CD14-positive monocyte (primary cell): ENCODE measurements at regions not wholly inside any gene's neighbourhood (a gene's known extent, or its start where the extent isn't known, plus 50 kb on each side); places are given as distances from the start of the nearest gene placed in this dataset.

Experiments
- DNase-seq, 3 donors: peaks; one replicate each; pipeline ENCODE4 v3.0.0-alpha.2; 2011 to 2022
- H2AFZ ChIP-seq: 2 replicates; pipeline ENCODE4 v1.6.0; 2012; ENCODE audit warnings: mild to moderate bottlenecking, low read depth, low read length, inconsistent platforms; ENCODE audit not compliant: insufficient read depth, poor library complexity, severe bottlenecking
- H3K27ac ChIP-seq, 2 donors: 1 replicate in 1 of 2; 2 replicates in 1 of 2; pipeline ENCODE4 v1.5.1; 2012 to 2013; ENCODE audit warnings: low read length in 2 of 2, control low read depth in 1 of 2, inconsistent platforms in 1 of 2, low read depth in 1 of 2, mild to moderate bottlenecking in 1 of 2
- H3K27me3 ChIP-seq, 2 donors: one replicate each; pipeline versions ENCODE4 v1.6.0 to v1.6.1; 2011 to 2013; ENCODE audit warnings: low read length in 2 of 2; ENCODE audit not compliant: control insufficient read depth in 2 of 2, insufficient read depth in 2 of 2
- H3K36me3 ChIP-seq, 2 donors: replicated peaks in 1 of 2; 1 replicate in 1 of 2; 2 replicates in 1 of 2; pipeline versions ENCODE4 v1.5.1 to v1.6.1; 2012 to 2013; ENCODE audit warnings: low read length in 2 of 2, control low read depth in 1 of 2, inconsistent platforms in 1 of 2, mild to moderate bottlenecking in 1 of 2; ENCODE audit not compliant: insufficient read depth in 2 of 2, control insufficient read depth in 1 of 2
- H3K4me1 ChIP-seq, 2 donors: 1 replicate in 1 of 2; 2 replicates in 1 of 2; pipeline versions ENCODE4 v1.5.1 to v1.6.1; 2012 to 2013; ENCODE audit warnings: low read length in 2 of 2, control low read depth in 1 of 2, inconsistent platforms in 1 of 2, mild to moderate bottlenecking in 1 of 2, moderate library complexity in 1 of 2; ENCODE audit not compliant: insufficient read depth in 2 of 2, control insufficient read depth in 1 of 2
- H3K4me2 ChIP-seq: replicated peaks from 2 replicates; pipeline ENCODE3; 2012; ENCODE audit warnings: low read length, moderate library complexity, mild to moderate bottlenecking; ENCODE audit not compliant: poor library complexity, severe bottlenecking; ENCODE audit errors: extremely low read depth
- H3K4me3 ChIP-seq, 3 experiments: fragments of 200-600 bp in 1 of 3; sonication (generic) in 1 of 3; replicated peaks in 1 of 3; 1 replicate in 2 of 3; 2 replicates in 1 of 3; pipeline ENCODE4 v1.5.1; 2011 to 2013; ENCODE audit warnings: low read length in 3 of 3, mild to moderate bottlenecking in 3 of 3, control low read depth in 2 of 3, low read depth in 2 of 3, inconsistent platforms in 1 of 3, moderate library complexity in 1 of 3
- H3K79me2 ChIP-seq: 2 replicates; pipeline ENCODE4 v1.6.0; 2012; ENCODE audit warnings: mild to moderate bottlenecking, control low read depth, inconsistent platforms, low read length, moderate library complexity; ENCODE audit not compliant: insufficient read depth
- H3K9ac ChIP-seq: 2 replicates; pipeline ENCODE4 v1.6.0; 2017; ENCODE audit warnings: low read length, mild to moderate bottlenecking; ENCODE audit not compliant: insufficient read depth, poor library complexity, severe bottlenecking
- H3K9me3 ChIP-seq, 2 donors: replicated peaks in 1 of 2; 1 replicate in 1 of 2; 2 replicates in 1 of 2; pipeline versions ENCODE4 v1.5.1 to v1.6.1; 2012 to 2013; ENCODE audit warnings: low read length in 2 of 2, control low read depth in 1 of 2; ENCODE audit not compliant: control insufficient read depth in 1 of 2, insufficient read depth in 1 of 2
- H4K20me1 ChIP-seq: 2 replicates; pipeline ENCODE4 v1.6.0; 2012; ENCODE audit warnings: mild to moderate bottlenecking, low read length, control low read depth, moderate library complexity; ENCODE audit not compliant: insufficient read depth
- H3K27ac Mint-ChIP-seq, 7 donors: one replicate each; pipeline ENCODE4 v1.8.0; 2020; ENCODE audit warnings: mild to moderate bottlenecking in 7 of 7, mixed read lengths in 7 of 7, moderate library complexity in 6 of 7, inconsistent platforms in 2 of 7
- H3K27me3 Mint-ChIP-seq, 3 donors: one replicate each; pipeline ENCODE4 v1.8.0; 2021 to 2022; ENCODE audit warnings: low read depth in 3 of 3, mild to moderate bottlenecking in 3 of 3, mixed read lengths in 3 of 3, moderate library complexity in 3 of 3, inconsistent platforms in 1 of 3
- H3K36me3 Mint-ChIP-seq, 2 donors: one replicate each; pipeline ENCODE4 v1.8.0; 2020; ENCODE audit warnings: mixed read lengths in 2 of 2, inconsistent platforms in 1 of 2, mild to moderate bottlenecking in 1 of 2
- H3K4me1 Mint-ChIP-seq: one replicate; pipeline ENCODE4 v1.8.0; 2020; ENCODE audit warnings: mild to moderate bottlenecking, mixed read lengths
- H3K4me3 Mint-ChIP-seq, 2 donors: one replicate each; pipeline ENCODE4 v1.8.0; 2020; ENCODE audit warnings: mild to moderate bottlenecking in 2 of 2, mixed read lengths in 2 of 2, moderate library complexity in 1 of 2
- H3K9me3 Mint-ChIP-seq, 7 donors: one replicate each; pipeline ENCODE4 v1.8.0; 2020 to 2022; ENCODE audit warnings: mixed read lengths in 7 of 7, mild to moderate bottlenecking in 6 of 7, moderate library complexity in 6 of 7, inconsistent platforms in 2 of 7
- WGBS: methylation state at CpG from one replicate; pipeline ENCODE4 v1.1.5; 2013; ENCODE audit warnings: missing lambda C conversion rate; ENCODE audit not compliant: insufficient coverage; 5-methylcytosine and 5-hydroxymethylcytosine counted together
- intact Hi-C, 2 donors: fragments of 100-400 bp; cut with micrococcal nuclease; formaldehyde crosslinking; loops; one replicate each; pipeline versions ENCODE4 v1.15.0 to v1.15.1; 2023
- TF ChIP-seq, protein P1 (sequence below): fragments of 200-600 bp; IDR thresholded peaks from one replicate; pipeline ENCODE4 v1.8.0; 2022; ENCODE audit warnings: antibody characterized with exemption, mild to moderate bottlenecking

DNA sequence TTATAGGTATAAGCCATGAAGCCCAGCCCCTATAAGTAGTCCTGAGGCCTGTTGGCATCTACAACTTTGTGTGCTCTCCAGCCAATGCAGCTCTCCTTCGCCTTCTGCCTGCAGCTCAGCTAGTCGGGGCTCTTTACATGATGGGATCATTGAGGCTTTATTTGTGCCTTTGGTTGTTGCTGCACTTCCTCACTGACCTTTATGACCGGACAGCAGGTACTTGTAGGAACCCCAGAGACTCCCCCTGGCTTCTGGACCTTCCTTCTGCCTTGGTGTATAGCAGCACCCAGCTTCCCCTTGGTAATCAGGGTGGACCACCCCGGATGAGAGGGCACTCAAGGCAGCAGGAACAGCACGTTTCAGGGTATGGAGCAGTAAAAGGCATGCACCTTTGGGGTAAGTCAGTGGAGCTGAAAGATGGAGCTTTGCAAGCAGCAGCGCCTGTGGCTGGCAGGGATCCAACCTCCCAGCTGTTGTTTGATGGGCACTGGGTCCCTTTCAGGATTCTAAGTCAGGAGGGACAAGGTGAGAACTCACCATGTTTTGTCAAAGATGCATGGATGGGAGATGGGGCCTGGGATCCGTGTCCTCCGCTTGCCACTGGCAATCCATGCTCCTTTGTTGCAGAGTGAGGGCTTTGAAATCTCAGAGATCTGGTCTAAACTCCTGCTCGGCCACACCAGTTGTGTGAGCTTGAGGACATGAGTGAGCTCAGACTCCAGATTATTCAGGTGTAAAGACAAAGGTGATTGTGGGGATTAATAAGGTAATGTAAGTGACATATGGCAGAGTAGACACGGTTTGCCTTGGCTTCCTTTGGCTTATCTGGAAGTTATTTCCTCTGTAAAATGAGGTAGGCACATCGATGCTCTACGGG is 65.1 kb upstream of the KLF13 start:
- no peak for DNase-seq
- intact Hi-C loops = loop anchor here (2.0 to 5.0 kb wide), 2 partner anchors 47 to 66 kb away; partner anchors contain the start of gene KLF13 (in 1 of the 2)

DNA sequence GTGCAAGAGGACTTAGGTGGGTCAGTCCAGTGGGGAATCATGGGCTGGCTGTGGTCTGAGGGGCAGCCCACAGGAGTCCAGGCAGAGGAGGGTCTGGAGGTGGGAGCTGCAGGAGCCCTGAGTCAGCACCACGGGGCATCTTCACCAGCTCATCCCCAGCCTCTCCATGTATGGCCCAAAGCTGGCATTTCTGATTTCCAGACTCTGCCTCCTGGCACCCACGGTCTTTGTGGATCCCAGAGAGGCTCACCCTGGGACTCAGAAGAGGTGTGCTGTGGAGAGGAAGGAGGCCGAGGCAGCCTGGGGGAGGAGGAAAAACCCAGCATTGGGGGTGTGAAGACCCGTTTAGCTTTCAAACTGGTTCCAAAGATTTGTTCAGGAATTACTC is 64.5 kb upstream of the KLF13 start:
- no peak for DNase-seq
- H3K27me3 Mint-ChIP-seq = peaks cover 0 to 2% (median 0%) of the 10 kb centered on the region in 3 donors
- WGBS = 95% methylated on average over 2 of the region's 4 CpGs
- Histone ChIP-seq H3K36me3 (no peaks in the 10 kb centered on the region), H3K4me3 (no peak overlapping the region), H2AFZ (peak overlapping the region; percentile 16), H3K9me3 (no peaks in the 10 kb centered on the region), H3K4me1 (peaks cover 85 to 95% of the 10 kb centered on the region in 2 donors), H4K20me1 (no peaks in the 10 kb centered on the region), H3K27me3 (no peaks in the 10 kb centered on the region), H3K4me2 (no peak overlapping the region), H3K9ac (peak overlapping the region; percentile 44), H3K79me2 (peaks cover 16% of the 10 kb centered on the region), H3K27ac (peak overlapping the region; percentile 96 to 99)
- peaks cover 89% of the 10 kb centered on the region for H3K4me1 Mint-ChIP-seq
- intact Hi-C loops = loop anchor here (2.0 to 5.0 kb wide), 2 partner anchors 47 to 65 kb away; partner anchors contain the start of gene KLF13 (in 1 of the 2)
- H3K36me3 Mint-ChIP-seq = peaks cover 3 to 5% of the 10 kb centered on the region in 2 donors
- H3K9me3 Mint-ChIP-seq = peaks cover 0 to 6% (median 2%) of the 10 kb centered on the region in 7 donors
- TF ChIP-seq, protein P1, sequence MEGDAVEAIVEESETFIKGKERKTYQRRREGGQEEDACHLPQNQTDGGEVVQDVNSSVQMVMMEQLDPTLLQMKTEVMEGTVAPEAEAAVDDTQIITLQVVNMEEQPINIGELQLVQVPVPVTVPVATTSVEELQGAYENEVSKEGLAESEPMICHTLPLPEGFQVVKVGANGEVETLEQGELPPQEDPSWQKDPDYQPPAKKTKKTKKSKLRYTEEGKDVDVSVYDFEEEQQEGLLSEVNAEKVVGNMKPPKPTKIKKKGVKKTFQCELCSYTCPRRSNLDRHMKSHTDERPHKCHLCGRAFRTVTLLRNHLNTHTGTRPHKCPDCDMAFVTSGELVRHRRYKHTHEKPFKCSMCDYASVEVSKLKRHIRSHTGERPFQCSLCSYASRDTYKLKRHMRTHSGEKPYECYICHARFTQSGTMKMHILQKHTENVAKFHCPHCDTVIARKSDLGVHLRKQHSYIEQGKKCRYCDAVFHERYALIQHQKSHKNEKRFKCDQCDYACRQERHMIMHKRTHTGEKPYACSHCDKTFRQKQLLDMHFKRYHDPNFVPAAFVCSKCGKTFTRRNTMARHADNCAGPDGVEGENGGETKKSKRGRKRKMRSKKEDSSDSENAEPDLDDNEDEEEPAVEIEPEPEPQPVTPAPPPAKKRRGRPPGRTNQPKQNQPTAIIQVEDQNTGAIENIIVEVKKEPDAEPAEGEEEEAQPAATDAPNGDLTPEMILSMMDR = no peak
- no peak overlapping the region for H3K4me3 Mint-ChIP-seq
- peak overlapping the region; percentile 99 to 100 (median 100) for H3K27ac Mint-ChIP-seq

More for the DNA sequence above, 65.1 kb upstream of the KLF13 start:
- Mint-ChIP-seq H3K27ac (peak overlapping the region; percentile 99 to 100 (median 100)), H3K36me3 (peaks cover 3 to 5% of the 10 kb centered on the region in 2 donors), H3K27me3 (peaks cover 0 to 2% (median 0%) of the 10 kb centered on the region in 3 donors), H3K9me3 (peaks cover 0 to 6% (median 2%) of the 10 kb centered on the region in 7 donors), H3K4me3 (no peak overlapping the region), H3K4me1 (peaks cover 89% of the 10 kb centered on the region)
- Histone ChIP-seq H2AFZ (peak overlapping the region; percentile 16), H4K20me1 (no peaks in the 10 kb centered on the region), H3K36me3 (no peaks in the 10 kb centered on the region), H3K27ac (peak overlapping the region; percentile 96 to 99), H3K79me2 (peaks cover 14% of the 10 kb centered on the region), H3K27me3 (no peaks in the 10 kb centered on the region), H3K4me2 (no peak overlapping the region), H3K9ac (peak overlapping the region; percentile 44), H3K4me3 (no peak overlapping the region), H3K4me1 (peaks cover 85 to 95% of the 10 kb centered on the region in 2 donors), H3K9me3 (no peaks in the 10 kb centered on the region)
- TF ChIP-seq, protein P1 = no peak
- 78% methylated on average over 12 of the region's 12 CpGs for WGBS
